CD4-positive, alpha-beta T cell treated with Interleukin-10 for 1 hour (primary cell): ENCODE measurements at regions not wholly inside any gene's neighbourhood (a gene's known extent, or its start where the extent isn't known, plus 50 kb on each side); places are given as distances from the start of the nearest gene placed in this dataset.

Experiments
- DNase-seq: peaks from one replicate; pipeline ENCODE4 v3.0.0-alpha.2; 2020

GRCh38 chr7:26520483-26520882, 228.8 kb downstream of the SNX10 start:
- DNase-seq, result no peak

GRCh38 chr7:26522633-26523032, 231.0 kb downstream of the SNX10 start:
- DNase-seq, result no peak

GRCh38 chr7:26525398-26526264, 234.0 kb downstream of the SNX10 start:
- DNase-seq, result no peak

GRCh38 chr7:26526265-26526587, 234.6 kb downstream of the SNX10 start:
- DNase-seq, result no peak

GRCh38 chr7:26531926-26532325, 240.3 kb downstream of the SNX10 start:
- DNase-seq, result no peak

- no peak for DNase-seq
These were observed 240.8 kb downstream of the SNX10 start for GRCh38 chr7:26532471-26532870.

- no peak for DNase-seq
These were observed 241.6 kb downstream of the SNX10 start for GRCh38 chr7:26533217-26533616.

- no peak for DNase-seq
These were observed 243.2 kb downstream of the SNX10 start for GRCh38 chr7:26534649-26535482.

- DNase-seq, result no peak
These were observed 243.9 kb downstream of the SNX10 start for GRCh38 chr7:26535483-26536007.

- no peak for DNase-seq
These were observed 246.6 kb downstream of the SNX10 start for GRCh38 chr7:26538216-26538615.

- DNase-seq, result no peak
These were observed 247.0 kb downstream of the SNX10 start for GRCh38 chr7:26538689-26539088.

- no peak for DNase-seq
These were observed 251.7 kb downstream of the SNX10 start for GRCh38 chr7:26543340-26543739.

- DNase-seq, result no peak
These were observed 252.3 kb downstream of the SNX10 start for GRCh38 chr7:26543951-26544350.

- no peak for DNase-seq
These were observed 254.9 kb downstream of the SNX10 start for GRCh38 chr7:26546508-26547053.

- DNase-seq, result no peak
These were observed 255.5 kb downstream of the SNX10 start for GRCh38 chr7:26547156-26547555.

GRCh38 chr7:26549281-26549944, 257.8 kb downstream of the SNX10 start:
- no peak for DNase-seq

- DNase-seq, result no peak
These were observed 258.8 kb downstream of the SNX10 start for GRCh38 chr7:26550492-26550891.

GRCh38 chr7:26551740-26552139, 260.1 kb downstream of the SNX10 start:
- DNase-seq, result no peak

- no peak for DNase-seq
These were observed 261.5 kb downstream of the SNX10 start for GRCh38 chr7:26553128-26553527.

GRCh38 chr7:26553582-26553981, 261.9 kb downstream of the SNX10 start:
- DNase-seq, result no peak

- DNase-seq, result no peak
These were observed 263.3 kb downstream of the SNX10 start for GRCh38 chr7:26554952-26555351.

- no peak for DNase-seq
These were observed 264.6 kb downstream of the SNX10 start for GRCh38 chr7:26556061-26556881.
